BLaER1 (cell line): ENCODE measurements at regions not wholly inside any gene's neighbourhood (a gene's known extent, or its start where the extent isn't known, plus 50 kb on each side); places are given as distances from the start of the nearest gene placed in this dataset.
"Not testable (repeated sequence)": the region's sequence is repeated elsewhere in the genome, so short reads cannot be mapped to it uniquely, and the experiment has no call there.

Experiments
- H3K27ac ChIP-seq: shearing (Covaris generic); formaldehyde crosslinking; 2 replicates; pipeline ENCODE4 v1.8.1; 2022
- H3K27me3 ChIP-seq: shearing (Covaris generic); formaldehyde crosslinking; 2 replicates; pipeline ENCODE4 v1.8.1; 2022
- H3K36me3 ChIP-seq: shearing (Covaris generic); formaldehyde crosslinking; 2 replicates; pipeline ENCODE4 v1.8.1; 2022
- H3K4me1 ChIP-seq: shearing (Covaris generic); formaldehyde crosslinking; 2 replicates; pipeline ENCODE4 v1.8.1; 2022
- H3K4me2 ChIP-seq: shearing (Covaris generic); formaldehyde crosslinking; 2 replicates; pipeline ENCODE4 v1.8.1; 2022
- H3K4me3 ChIP-seq: shearing (Covaris generic); formaldehyde crosslinking; 2 replicates; pipeline ENCODE4 v1.8.1; 2022
- H3K9ac ChIP-seq: shearing (Covaris generic); formaldehyde crosslinking; 2 replicates; pipeline ENCODE4 v1.8.1; 2022
- H3K9me3 ChIP-seq: shearing (Covaris generic); formaldehyde crosslinking; 2 replicates; pipeline ENCODE4 v1.8.1; 2022
- H4K20me1 ChIP-seq: shearing (Covaris generic); formaldehyde crosslinking; 2 replicates; pipeline ENCODE4 v1.8.1; 2022
- Cebpa-rat ChIP-seq: shearing (Covaris generic); IDR thresholded peaks from 2 replicates; pipeline ENCODE4 v1.8.1; 2022

- Histone ChIP-seq H4K20me1 (no peaks in the 10 kb centered on the region), H3K27me3 (no peaks in the 10 kb centered on the region), H3K4me2 (no peak overlapping the region), H3K4me1 (no peaks in the 10 kb centered on the region), H3K9ac (no peak overlapping the region), H3K9me3 (no peaks in the 10 kb centered on the region), H3K36me3 (no peaks in the 10 kb centered on the region), H3K4me3 (no peak overlapping the region), H3K27ac (no peak overlapping the region)
- TF ChIP-seq Cebpa-rat = no peak
These were observed 461.3 kb upstream of the TECRL start for GRCh38 chr4:64870558-64870957.

GRCh38 chr4:64857815-64858214 is 448.6 kb upstream of the TECRL start:
- no peaks in the 10 kb centered on the region for H3K36me3 ChIP-seq
- H3K27me3 ChIP-seq = no peaks in the 10 kb centered on the region
- H3K4me3 ChIP-seq = no peak overlapping the region
- H3K9me3 ChIP-seq = no peaks in the 10 kb centered on the region
- H3K27ac ChIP-seq = no peak overlapping the region
- H3K4me1 ChIP-seq = no peaks in the 10 kb centered on the region
- no peak overlapping the region for H3K9ac ChIP-seq
- H3K4me2 ChIP-seq = no peak overlapping the region
- no peaks in the 10 kb centered on the region for H4K20me1 ChIP-seq
- no peak for TF ChIP-seq Cebpa-rat

- no peaks in the 10 kb centered on the region for H3K9me3 ChIP-seq
- H3K9ac ChIP-seq = no peak overlapping the region
- TF ChIP-seq Cebpa-rat = no peak
- no peak overlapping the region for H3K4me2 ChIP-seq
- no peak overlapping the region for H3K27ac ChIP-seq
- no peak overlapping the region for H3K4me3 ChIP-seq
- H3K36me3 ChIP-seq = no peaks in the 10 kb centered on the region
- no peaks in the 10 kb centered on the region for H4K20me1 ChIP-seq
- no peaks in the 10 kb centered on the region for H3K4me1 ChIP-seq
- H3K27me3 ChIP-seq = no peaks in the 10 kb centered on the region
These were observed 447.9 kb upstream of the TECRL start for GRCh38 chr4:64857198-64857597.

GRCh38 chr4:64846417-64846816 is 437.2 kb upstream of the TECRL start:
- H3K9ac ChIP-seq = no peak overlapping the region
- no peak overlapping the region for H3K4me2 ChIP-seq
- H3K27ac ChIP-seq = no peak overlapping the region
- no peaks in the 10 kb centered on the region for H4K20me1 ChIP-seq
- H3K36me3 ChIP-seq = no peaks in the 10 kb centered on the region
- no peaks in the 10 kb centered on the region for H3K4me1 ChIP-seq
- H3K27me3 ChIP-seq = no peaks in the 10 kb centered on the region
- H3K4me3 ChIP-seq = no peak overlapping the region
- H3K9me3 ChIP-seq = no peaks in the 10 kb centered on the region
- no peak for TF ChIP-seq Cebpa-rat

GRCh38 chr4:64829749-64830148 is 420.5 kb upstream of the TECRL start:
- no peak overlapping the region for H3K9ac ChIP-seq
- no peak overlapping the region for H3K4me2 ChIP-seq
- H3K27me3 ChIP-seq = no peaks in the 10 kb centered on the region
- no peak for TF ChIP-seq Cebpa-rat
- H3K4me3 ChIP-seq = no peak overlapping the region
- H3K4me1 ChIP-seq = no peaks in the 10 kb centered on the region
- no peak overlapping the region for H3K27ac ChIP-seq
- no peaks in the 10 kb centered on the region for H3K36me3 ChIP-seq
- no peaks in the 10 kb centered on the region for H4K20me1 ChIP-seq
- H3K9me3 ChIP-seq = no peaks in the 10 kb centered on the region

GRCh38 chr4:64824591-64824990 is 415.3 kb upstream of the TECRL start:
- H3K9me3 ChIP-seq = no peaks in the 10 kb centered on the region
- no peaks in the 10 kb centered on the region for H3K27me3 ChIP-seq
- no peaks in the 10 kb centered on the region for H3K36me3 ChIP-seq
- no peaks in the 10 kb centered on the region for H4K20me1 ChIP-seq
- H3K9ac ChIP-seq = no peak overlapping the region
- H3K4me3 ChIP-seq = no peak overlapping the region
- no peak for TF ChIP-seq Cebpa-rat
- H3K4me1 ChIP-seq = no peaks in the 10 kb centered on the region
- no peak overlapping the region for H3K27ac ChIP-seq
- no peak overlapping the region for H3K4me2 ChIP-seq

- H4K20me1 ChIP-seq = no peaks in the 10 kb centered on the region
- no peak for TF ChIP-seq Cebpa-rat
- no peaks in the 10 kb centered on the region for H3K36me3 ChIP-seq
- no peaks in the 10 kb centered on the region for H3K9me3 ChIP-seq
- no peak overlapping the region for H3K9ac ChIP-seq
- H3K27ac ChIP-seq = no peak overlapping the region
- no peak overlapping the region for H3K4me3 ChIP-seq
- no peak overlapping the region for H3K4me2 ChIP-seq
- no peaks in the 10 kb centered on the region for H3K4me1 ChIP-seq
- H3K27me3 ChIP-seq = no peaks in the 10 kb centered on the region
These were observed 413.2 kb upstream of the TECRL start for GRCh38 chr4:64822405-64822804.

GRCh38 chr4:64821219-64821976 is 412.1 kb upstream of the TECRL start:
- TF ChIP-seq Cebpa-rat = no peak
- no peaks in the 10 kb centered on the region for H3K27me3 ChIP-seq
- no peak overlapping the region for H3K27ac ChIP-seq

GRCh38 chr4:64814616-64815015 is 405.4 kb upstream of the TECRL start:
- H4K20me1 ChIP-seq = no peaks in the 10 kb centered on the region
- H3K36me3 ChIP-seq = no peaks in the 10 kb centered on the region
- no peaks in the 10 kb centered on the region for H3K9me3 ChIP-seq
- H3K27ac ChIP-seq = no peak overlapping the region
- no peak for TF ChIP-seq Cebpa-rat
- no peak overlapping the region for H3K4me3 ChIP-seq
- H3K4me1 ChIP-seq = no peaks in the 10 kb centered on the region
- H3K9ac ChIP-seq = no peak overlapping the region
- no peaks in the 10 kb centered on the region for H3K27me3 ChIP-seq
- H3K4me2 ChIP-seq = no peak overlapping the region

More at GRCh38 chr4:64821219-64821976, 412.1 kb upstream of the TECRL start:
- Histone ChIP-seq H3K9ac (no peak overlapping the region), H3K9me3 (no peaks in the 10 kb centered on the region), H3K4me1 (no peaks in the 10 kb centered on the region), H4K20me1 (no peaks in the 10 kb centered on the region), H3K4me2 (no peak overlapping the region), H3K36me3 (no peaks in the 10 kb centered on the region), H3K4me3 (no peak overlapping the region)

GRCh38 chr4:64807821-64808220 is 398.6 kb upstream of the TECRL start:
- Histone ChIP-seq H3K27me3 (no peaks in the 10 kb centered on the region), H3K4me3 (no peak overlapping the region), H3K4me2 (no peak overlapping the region), H3K4me1 (no peaks in the 10 kb centered on the region), H3K9ac (no peak overlapping the region), H3K9me3 (no peaks in the 10 kb centered on the region), H3K27ac (no peak overlapping the region), H4K20me1 (no peaks in the 10 kb centered on the region), H3K36me3 (no peaks in the 10 kb centered on the region)
- TF ChIP-seq Cebpa-rat = no peak

- Histone ChIP-seq H3K4me1 (no peaks in the 10 kb centered on the region), H3K4me3 (no peak overlapping the region), H3K9ac (no peak overlapping the region), H3K9me3 (no peaks in the 10 kb centered on the region), H3K36me3 (no peaks in the 10 kb centered on the region), H3K4me2 (no peak overlapping the region), H4K20me1 (no peaks in the 10 kb centered on the region), H3K27ac (no peak overlapping the region), H3K27me3 (no peaks in the 10 kb centered on the region)
- TF ChIP-seq Cebpa-rat = no peak
These were observed 390.5 kb upstream of the TECRL start for GRCh38 chr4:64799751-64800150.

- H3K9ac ChIP-seq, H4K20me1 ChIP-seq, H3K4me3 ChIP-seq, H3K27me3 ChIP-seq, H3K4me2 ChIP-seq, H3K9me3 ChIP-seq, H3K36me3 ChIP-seq, H3K4me1 ChIP-seq, H3K27ac ChIP-seq: not testable (repeated sequence)
These were observed 389.6 kb upstream of the TECRL start for GRCh38 chr4:64798828-64799227.
